K562 (cell line): ENCODE measurements at regions not wholly inside any gene's neighbourhood (a gene's known extent, or its start where the extent isn't known, plus 50 kb on each side); places are given as distances from the start of the nearest gene placed in this dataset.
A peak's percentile ranks its signal among the peaks of the same experiment; 100 is the strongest.

Source experiments
- ATAC-seq: fragments of 200-7000 bp; cut with Tn5 transposase; 3 replicates; pipeline ENCODE4 v1.9.1; 2020; ENCODE audit warnings: moderate library complexity
- BruUV-seq: library from RNA; stranded (reverse); fragments of 400-500 nt; replicated peaks from 2 replicates; lab custom pipeline; 2021; lab: Mats Ljungman, UMichigan
- CTCF ChIA-PET: fragments of 300-600 bp; formaldehyde crosslinking; extraction: SDS; loops from one replicate; lab custom pipeline; 2021; ENCODE audit warnings: low intra/inter-chr PET ratio; lab: Yijun Ruan, JAX
- POLR2A ChIA-PET: fragments of 300-600, 350-650 bp; sonication (Branson Sonifier 250); formaldehyde crosslinking; extraction: SDS; loops from one replicate; lab custom pipeline; 2021; ENCODE audit warnings: antibody characterized with exemption, inconsistent platforms; lab: Yijun Ruan, JAX
- DNase-seq, 4 experiments: peaks; one replicate each; pipeline versions ENCODE4 v3.0.0 to v3.0.0-alpha.2; 2011 to 2018; ENCODE audit warnings: low spot score in 3 of 4, mixed read lengths in 3 of 4; ENCODE audit errors: extremely low read depth in 1 of 4
- FAIRE-seq: peaks from 2 replicates; lab custom pipeline; 2011; peaks lifted over from hg19 to GRCh38; lab: Jason Lieb, UNC
- H2AFZ ChIP-seq: 2 replicates; pipeline ENCODE4 v1.6.0; 2011; ENCODE audit warnings: low read depth, low read length, control low read depth, inconsistent platforms
- H3K27ac ChIP-seq: fragments of 200-600 bp; 3 replicates; pipeline ENCODE4 v1.8.0; 2011; ENCODE audit warnings: low read depth, mild to moderate bottlenecking, control low read depth, inconsistent platforms, low read length, moderate library complexity, mixed read lengths; ENCODE audit errors: extremely low read depth
- H3K27me3 ChIP-seq, 2 experiments: fragments of 300-600 bp in 1 of 2; 2 replicates in 1 of 2; 3 replicates in 1 of 2; pipeline versions ENCODE4 v1.6.0 to v1.8.0; 2011; ENCODE audit warnings: inconsistent platforms in 2 of 2, low read length in 2 of 2, mild to moderate bottlenecking in 1 of 2, mixed read lengths in 1 of 2, moderate library complexity in 1 of 2; ENCODE audit not compliant: control insufficient read depth in 2 of 2, insufficient read depth in 2 of 2
- H3K36me3 ChIP-seq: fragments of 300-600 bp; 3 replicates; pipeline ENCODE4 v1.8.0; 2011; ENCODE audit warnings: mild to moderate bottlenecking, low read length, inconsistent platforms; ENCODE audit not compliant: control insufficient read depth, insufficient read depth
- H3K4me1 ChIP-seq, 2 experiments: fragments of 200-600 bp in 1 of 2; replicated peaks in 1 of 2; 2 replicates in 1 of 2; 3 replicates in 1 of 2; pipeline versions ENCODE4 v1.5.1 to v1.8.0; 2011; ENCODE audit warnings: inconsistent platforms in 2 of 2, low read length in 2 of 2, mild to moderate bottlenecking in 1 of 2, mixed read lengths in 1 of 2, moderate library complexity in 1 of 2; ENCODE audit not compliant: control insufficient read depth in 2 of 2, insufficient read depth in 2 of 2
- H3K4me2 ChIP-seq: 2 replicates; pipeline ENCODE4 v1.6.1; 2011; ENCODE audit warnings: low read length, control low read depth, inconsistent platforms, mixed read lengths; ENCODE audit not compliant: insufficient read depth
- H3K4me3 ChIP-seq: fragments of 200-600 bp; sonication (generic), shearing (Covaris generic); 2 replicates; pipeline ENCODE4 v1.5.1; 2016; ENCODE audit warnings: control low read depth, inconsistent platforms
- H3K79me2 ChIP-seq: fragments of 200-600 bp; 3 replicates; pipeline ENCODE4 v1.8.0; 2011; ENCODE audit warnings: low read length, inconsistent platforms; ENCODE audit not compliant: control insufficient read depth, insufficient read depth
- H3K9ac ChIP-seq, 2 experiments: 2 replicates each; pipeline versions ENCODE4 v1.6.0 to v1.6.1; 2011; ENCODE audit warnings: low read depth in 2 of 2, low read length in 2 of 2, control low read depth in 1 of 2, inconsistent platforms in 1 of 2, mild to moderate bottlenecking in 1 of 2, mixed read lengths in 1 of 2; ENCODE audit not compliant: insufficient read depth in 1 of 2
- H3K9me1 ChIP-seq: one replicate; pipeline ENCODE4 v1.6.0; 2011; ENCODE audit warnings: inconsistent platforms, mild to moderate bottlenecking, low read length, moderate library complexity; ENCODE audit not compliant: control insufficient read depth, insufficient read depth
- H3K9me3 ChIP-seq: replicated peaks from 2 replicates; pipeline ENCODE4 v1.5.1; 2011; ENCODE audit warnings: low read depth, low read length, inconsistent platforms; ENCODE audit not compliant: control insufficient read depth, insufficient read depth
- H4K20me1 ChIP-seq: replicated peaks from 2 replicates; pipeline ENCODE4 v1.6.1; 2011; ENCODE audit warnings: low read length, inconsistent platforms, mixed read lengths; ENCODE audit not compliant: control insufficient read depth, insufficient read depth
- CEBPG ChIP-seq, 3 experiments: fragments of 200-800 bp in 1 of 3; sonication (Bioruptor generic) in 1 of 3; sonication (generic) in 1 of 3; formaldehyde crosslinking in 1 of 3; IDR thresholded peaks in 2 of 3; conservative IDR thresholded peaks in 1 of 3; 2 replicates each; pipeline versions ENCODE4 v1.6.1 to v1.8.0; 2016 to 2022; ENCODE audit warnings: missing compliant biosample characterization in 2 of 3, missing genetic modification characterization in 2 of 3, mild to moderate bottlenecking in 1 of 3, missing genetic modification reagents in 1 of 3
- MAFF ChIP-seq: IDR thresholded peaks from 2 replicates; pipeline ENCODE4 v1.6.1; 2012; ENCODE audit warnings: low read length, improper control_type of control experiment
- MAFK ChIP-seq: IDR thresholded peaks from 2 replicates; pipeline ENCODE4 v1.6.1; 2011; ENCODE audit warnings: low read length, improper control_type of control experiment
- SP2 ChIP-seq: IDR thresholded peaks from 2 replicates; pipeline ENCODE4 v1.6.1; 2011; ENCODE audit warnings: mild to moderate bottlenecking, low read depth, low read length, moderate library complexity; ENCODE audit not compliant: poor library complexity, severe bottlenecking; ENCODE audit errors: extremely low read depth
- ZNF785 ChIP-seq: fragments of 250-450 bp; sonication (Bioruptor Pico); IDR thresholded peaks from 2 replicates; pipeline ENCODE4 v1.4.0; 2020; ENCODE audit warnings: mild to moderate bottlenecking
- in situ Hi-C: fragments of 300-500 bp; cut with MboI; formaldehyde crosslinking; loops from 4 replicates; pipeline ENCODE4 v1.15.0; 2018; ENCODE audit warnings: inconsistent platforms, mixed read lengths
- intact Hi-C: fragments of 100-400 bp; cut with micrococcal nuclease; formaldehyde crosslinking; loops from 2 replicates; pipeline ENCODE4 v1.14.2; 2022

DNA sequence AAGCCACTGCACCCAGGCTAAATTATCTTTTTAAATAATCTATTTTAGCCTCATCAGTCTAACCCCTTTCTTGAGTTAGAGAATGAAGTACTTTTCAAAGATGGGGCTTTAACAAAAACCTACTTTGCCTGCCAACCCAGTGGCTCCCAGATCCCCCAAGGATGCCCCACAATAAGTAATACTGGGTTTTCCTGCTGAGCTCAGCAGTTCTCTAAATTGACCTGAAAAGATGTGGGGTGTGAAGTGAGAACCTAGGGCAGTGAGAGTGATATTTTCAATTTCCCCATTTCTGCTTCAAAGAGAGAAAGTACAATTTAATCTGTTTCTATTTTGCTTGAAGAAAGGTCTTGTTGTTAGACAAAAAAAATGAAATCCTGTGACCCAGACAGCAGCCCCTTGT, 318.5 kb upstream of the UMPS start:
- CTCF ChIA-PET, result no interaction called here
- Histone ChIP-seq H3K27me3 (0 out of 5 replicates have a peak, but pooled peaks cover 0 to 7% of the 10 kb centered on the region in 2 experiments), H3K36me3 (no peaks in the 10 kb centered on the region), H3K4me1 (no peaks in the 10 kb centered on the region), H4K20me1 (no peaks in the 10 kb centered on the region), H3K4me2 (no peak overlapping the region), H3K9me3 (no peaks in the 10 kb centered on the region), H3K27ac (no peak overlapping the region), H2AFZ (no peak overlapping the region), H3K9ac (no peak overlapping the region), H3K9me1 (no peaks in the 10 kb centered on the region), H3K4me3 (no peak overlapping the region), H3K79me2 (no peaks in the 10 kb centered on the region)
- intact Hi-C loops, result no loop called here
- ATAC-seq (no peak), FAIRE-seq (no peak), DNase-seq (no peak)
- no TSS peak for BruUV-seq
- TF ChIP-seq MAFK, result peak; percentile 61; the same call in 1 of the 2 replicates
- peak; percentile 51 for TF ChIP-seq MAFF
- no peak for TF ChIP-seq SP2
- in situ Hi-C loops, result no loop called here
- POLR2A ChIA-PET, result no interaction called here

DNA sequence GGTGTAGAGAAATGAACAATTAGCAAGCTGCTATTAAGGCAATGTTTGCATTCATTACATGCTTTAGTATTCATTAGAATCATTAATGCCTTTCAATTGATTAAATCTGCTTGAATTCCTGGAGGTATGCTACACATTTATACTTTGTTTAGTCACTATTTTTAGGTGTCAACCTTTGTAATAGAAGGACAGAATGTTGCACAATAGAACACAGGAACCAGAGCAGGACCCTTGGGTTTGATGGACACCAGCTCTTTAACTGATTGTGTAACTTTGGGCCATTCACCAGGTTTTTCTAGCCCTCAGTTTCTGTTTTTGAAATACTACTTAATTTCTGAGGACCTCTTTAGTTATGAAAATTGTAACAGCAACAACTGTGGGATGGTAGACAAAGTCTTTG, 317.6 kb upstream of the UMPS start:
- Histone ChIP-seq H3K4me1 (no peaks in the 10 kb centered on the region), H3K79me2 (no peaks in the 10 kb centered on the region), H3K4me2 (no peak overlapping the region), H3K27ac (no peak overlapping the region), H3K9ac (no peak overlapping the region), H3K4me3 (no peak overlapping the region), H2AFZ (no peak overlapping the region), H3K36me3 (no peaks in the 10 kb centered on the region), H3K9me1 (no peaks in the 10 kb centered on the region), H3K27me3 (0 out of 5 replicates have a peak, but pooled peaks cover 0 to 7% of the 10 kb centered on the region in 2 experiments)
- intact Hi-C loops, result no loop called here
- DNase-seq (no peak), FAIRE-seq (no peak), ATAC-seq (no peak)
- in situ Hi-C loops, result no loop called here
- CTCF ChIA-PET, result no interaction called here
- BruUV-seq, result no TSS peak
- TF ChIP-seq ZNF785 (CRISPR knock-in tag) (no peak), CEBPG (CRISPR knock-in tag; IDR thresholded peaks at IDR 0.05) (no peak), CEBPG (tag; conservative IDR thresholded peaks at IDR 0.05 in 1 of 2, IDR thresholded peaks at IDR 0.05 in 1 of 2) (0 out of 4 replicates have a peak, but pooled peaks of 1 of the 2 experiments have one; percentile 13)
- TF ChIP-seq, all 486 proteins: peak for 1
- POLR2A ChIA-PET, result no interaction called here
- no peaks in the 10 kb centered on the region for H3K9me3 ChIP-seq
- H4K20me1 ChIP-seq, result no peaks in the 10 kb centered on the region
